SKM-1 (cell line): ENCODE measurements at regions not wholly inside any gene's neighbourhood (a gene's known extent, or its start where the extent isn't known, plus 50 kb on each side); places are given as distances from the start of the nearest gene placed in this dataset.
A peak's percentile ranks its signal among the peaks of the same experiment; 100 is the strongest.

Experiments used
- DNase-seq: peaks from one replicate; lab custom pipeline; 2025; ENCODE audit not compliant: unreplicated experiment; lab: John Stamatoyannopoulos, UW

DNA sequence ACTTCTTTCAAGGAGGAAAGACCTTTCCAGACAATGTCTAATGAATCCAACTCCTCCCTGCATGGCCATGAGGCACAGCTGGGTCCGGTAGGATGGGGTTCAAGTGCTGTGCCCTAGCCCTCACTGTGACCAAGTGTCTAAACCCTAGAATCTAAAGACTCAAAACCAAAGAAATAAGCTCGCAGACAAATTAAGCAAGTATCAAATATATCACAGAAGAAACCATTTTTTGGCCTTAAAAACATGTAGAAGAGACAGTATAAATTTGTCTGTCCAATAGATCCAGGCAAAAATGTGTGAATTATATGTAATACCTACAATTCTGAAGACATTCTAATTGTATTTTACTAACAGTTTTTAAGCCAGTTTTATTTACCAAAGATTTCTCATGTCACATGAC lies 56.4 kb upstream of the WDR17 start:
- no peak for DNase-seq

- DNase-seq, result no peak
Measured at GRCh38 chr4:176011529-176011928, 54.1 kb upstream of the WDR17 start.

- DNase-seq, result peak; percentile 81
Measured at GRCh38 chr4:176013476-176014247, 52.0 kb upstream of the WDR17 start.

DNA sequence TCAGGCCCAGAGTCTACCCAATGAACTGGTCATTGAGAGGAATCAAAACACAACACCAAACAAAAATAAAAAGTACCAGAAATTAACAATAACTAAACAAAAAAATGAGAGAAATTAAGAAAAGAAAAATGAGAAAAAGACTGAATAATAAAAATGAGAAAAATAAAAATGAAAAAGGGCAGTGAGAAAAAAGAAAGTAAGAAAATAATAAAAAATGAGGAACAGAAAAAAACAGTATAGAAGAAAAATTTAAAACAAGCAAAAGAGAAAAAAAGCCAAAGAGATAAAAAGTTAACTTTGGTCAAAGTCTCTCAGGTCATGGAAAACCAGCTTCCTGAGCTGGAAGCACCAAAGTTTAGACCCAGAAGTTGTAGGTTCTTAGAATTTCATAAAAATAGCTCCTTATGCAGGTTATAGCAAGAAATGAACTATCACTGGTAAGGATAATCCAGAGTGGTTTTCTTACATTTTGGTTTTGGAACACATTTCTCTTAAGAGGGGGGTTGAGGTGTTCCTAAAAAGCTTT lies 51.0 kb upstream of the WDR17 start:
- DNase-seq, result no peak
